GM18870 (cell line): ENCODE measurements at regions not wholly inside any gene's neighbourhood (a gene's known extent, or its start where the extent isn't known, plus 50 kb on each side); places are given as distances from the start of the nearest gene placed in this dataset.
A peak's percentile ranks its signal among the peaks of the same experiment; 100 is the strongest.
"Not testable (repeated sequence)": the region's sequence is repeated elsewhere in the genome, so short reads cannot be mapped to it uniquely, and the experiment has no call there.

Source experiments
- ATAC-seq: cut with Tn5 transposase; IDR thresholded peaks from one replicate; pipeline ENCODE4 v1.9.1; 2021; ENCODE audit warnings: moderate library complexity; ENCODE audit not compliant: unreplicated experiment

DNA sequence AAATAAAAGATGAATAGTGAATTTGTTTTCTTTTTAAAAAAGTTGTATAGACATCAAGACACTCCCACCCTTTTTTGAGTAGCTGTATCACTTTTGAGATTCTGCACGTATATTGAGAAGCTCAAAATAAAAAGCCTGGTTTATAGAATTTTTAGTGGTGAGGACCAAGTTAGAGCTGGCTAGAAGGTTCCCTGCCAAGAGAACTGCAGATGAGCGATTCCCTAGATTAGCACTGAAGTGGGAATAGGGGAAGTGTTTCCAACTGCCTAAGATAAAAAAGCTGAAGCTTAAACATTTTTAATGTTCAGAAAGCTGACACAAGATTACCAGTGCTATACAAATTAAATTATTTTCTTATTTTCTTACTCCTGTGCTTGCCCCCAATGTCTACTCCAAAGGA, 135.7 kb upstream of the TMEM229A start:
- ATAC-seq = no peak

DNA sequence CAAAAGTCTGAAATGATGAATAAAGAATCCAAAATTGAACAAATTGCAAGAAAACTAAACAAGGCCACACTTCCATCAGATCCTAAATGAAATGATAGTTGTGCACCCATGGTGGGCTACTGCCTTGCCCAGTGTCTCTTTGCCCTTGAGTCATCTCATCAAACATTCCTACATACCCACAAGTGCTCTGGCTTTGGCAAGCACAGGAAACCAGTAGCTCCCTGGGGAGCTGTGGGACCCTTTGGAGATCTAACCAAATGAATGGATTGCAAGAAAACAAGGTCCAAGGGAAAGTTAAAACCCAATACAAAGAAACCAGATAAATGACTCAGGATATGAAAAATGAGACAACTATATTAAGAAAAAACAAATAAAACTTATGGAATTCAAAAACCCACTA, 129.8 kb upstream of the TMEM229A start:
- no peak for ATAC-seq

DNA sequence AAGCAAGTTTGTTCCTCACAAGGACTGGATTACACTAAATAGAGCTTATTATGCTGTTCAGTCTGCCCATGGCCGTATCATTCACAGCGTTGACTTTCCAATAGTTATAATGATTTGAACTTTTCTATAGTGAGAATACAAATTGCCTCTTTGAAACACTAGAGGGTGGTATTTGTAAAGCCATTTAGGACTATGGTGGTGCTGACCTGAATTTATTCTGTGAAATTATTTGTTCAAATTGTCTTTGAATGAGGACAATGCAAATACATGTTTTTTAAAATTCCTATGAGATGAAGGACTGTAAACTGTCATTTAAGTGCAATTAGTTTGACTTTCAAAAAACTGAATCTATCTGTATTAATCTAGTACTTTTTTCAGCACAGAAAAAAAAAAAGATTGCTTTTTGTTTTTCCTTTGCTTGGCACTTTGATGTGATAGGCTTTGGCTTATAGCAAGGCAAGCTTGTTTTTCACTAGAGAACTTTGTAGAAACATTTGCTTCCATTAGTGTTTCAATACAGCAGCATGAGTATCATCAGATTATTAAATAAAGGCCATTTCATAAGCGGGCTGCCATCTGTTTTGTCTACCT, 122.7 kb upstream of the TMEM229A start:
- ATAC-seq = no peak

DNA sequence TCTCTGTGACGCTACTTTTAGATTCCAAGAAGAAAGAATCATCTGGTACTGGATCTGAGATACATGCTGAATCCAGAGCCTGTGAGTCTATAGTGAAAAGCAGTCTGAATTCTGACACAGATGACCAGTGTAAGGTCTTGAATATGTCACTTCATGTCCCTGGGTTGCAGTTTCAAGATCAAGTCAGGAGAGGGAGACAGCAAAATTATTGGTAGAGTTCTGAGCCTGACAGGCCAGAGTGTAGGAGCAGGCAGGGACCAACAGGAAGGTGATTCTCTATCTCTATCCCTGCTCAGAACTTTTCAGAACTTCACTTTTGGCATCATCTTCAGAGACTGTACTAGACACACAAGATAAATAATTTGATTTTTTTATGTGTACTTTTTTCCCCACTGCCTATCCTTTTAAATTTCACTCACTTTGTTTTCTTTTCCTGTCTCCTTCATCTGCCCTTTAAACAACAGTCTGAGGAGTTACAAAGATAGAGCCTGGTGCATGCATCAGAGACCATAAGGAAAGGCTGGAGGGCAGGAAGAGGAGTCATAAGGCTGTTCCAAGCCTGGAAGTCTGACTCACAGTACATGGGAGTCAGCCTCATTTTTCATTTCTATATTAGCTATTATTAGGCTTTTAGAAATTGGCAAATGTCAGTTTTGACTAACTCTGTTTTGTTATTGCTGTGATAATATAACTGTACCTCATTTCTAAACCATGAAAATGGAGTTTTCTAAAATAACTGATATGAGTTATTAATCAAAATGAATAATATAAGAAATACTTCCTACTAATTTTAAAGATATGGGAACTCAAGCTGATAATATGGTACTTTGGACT, 120.2 kb upstream of the TMEM229A start:
- ATAC-seq = peak; percentile 54

DNA sequence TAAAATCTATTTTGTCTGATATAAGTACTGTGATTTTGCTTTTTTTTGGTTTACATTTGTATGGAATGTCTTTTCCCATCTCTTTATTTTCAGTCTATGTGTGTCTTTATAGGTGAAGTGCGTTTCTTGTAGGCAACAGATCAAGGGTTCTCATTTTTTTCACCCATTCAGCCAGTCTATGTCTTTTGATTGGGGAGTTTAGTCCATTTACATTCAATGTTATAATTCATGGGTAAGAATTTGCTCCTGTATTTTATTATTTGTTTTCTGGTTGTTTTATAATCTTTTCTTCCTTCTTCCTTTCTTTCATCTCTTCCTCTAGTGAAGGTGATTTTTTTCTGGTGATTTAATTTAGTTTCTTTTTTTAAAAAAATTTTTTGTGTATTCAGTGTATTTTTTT, 104.8 kb upstream of the TMEM229A start:
- ATAC-seq = no peak

DNA sequence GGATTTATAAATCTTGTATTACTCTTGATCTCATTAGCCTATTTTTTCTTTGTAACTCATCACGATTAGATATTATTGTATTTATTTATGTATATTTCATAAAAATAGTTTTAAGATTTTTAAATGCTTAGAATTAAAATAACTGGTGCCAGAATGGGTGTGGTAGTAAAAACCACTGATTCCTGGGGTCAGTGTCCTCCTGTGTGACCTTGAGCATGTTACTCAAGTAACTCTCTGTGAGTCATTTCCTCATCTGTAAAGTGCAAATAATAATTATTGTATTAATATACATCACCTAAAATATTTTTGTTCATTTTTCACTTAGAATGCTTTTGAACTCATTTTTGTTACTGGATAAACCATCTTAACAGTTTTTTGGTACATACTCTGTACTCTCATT, 91.3 kb upstream of the TMEM229A start:
- ATAC-seq = no peak

DNA sequence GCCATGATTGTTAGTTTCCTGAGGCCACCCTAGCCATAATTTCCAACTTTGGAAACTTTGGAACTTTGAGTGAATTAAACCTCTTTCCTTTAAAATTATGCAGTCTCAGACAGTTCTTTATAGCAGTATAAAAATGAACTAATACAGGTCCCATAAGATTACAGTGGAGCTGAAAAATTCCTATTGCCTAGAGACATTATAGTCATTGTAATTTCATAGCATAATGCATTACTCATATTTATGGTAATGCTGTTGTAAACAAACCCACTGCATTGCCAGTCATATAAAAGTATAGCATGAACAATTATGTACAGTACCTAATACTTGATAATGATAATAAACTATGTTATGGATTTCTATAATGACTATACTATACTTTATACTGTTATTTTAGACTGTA, 88.0 kb upstream of the TMEM229A start:
- ATAC-seq = no peak

DNA sequence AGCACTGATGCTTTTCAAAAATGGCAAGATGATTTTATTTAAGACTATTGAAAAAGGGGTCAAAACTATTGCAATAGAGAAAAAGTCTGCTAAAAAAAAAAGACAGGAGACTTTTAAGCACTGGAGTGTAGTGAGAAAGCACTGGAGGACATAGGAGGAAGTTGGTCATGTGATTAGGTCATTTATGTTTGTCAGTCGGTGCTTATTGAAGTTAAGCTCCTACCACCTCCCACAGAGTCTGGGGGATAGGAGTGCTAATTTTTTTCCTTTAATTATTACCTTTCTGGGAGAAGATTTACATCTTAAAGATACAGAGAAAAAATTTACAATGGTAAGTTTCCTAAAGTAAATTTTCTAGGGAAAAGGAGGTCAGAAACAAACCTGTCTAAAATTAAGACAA, 80.2 kb upstream of the TMEM229A start:
- ATAC-seq = no peak

DNA sequence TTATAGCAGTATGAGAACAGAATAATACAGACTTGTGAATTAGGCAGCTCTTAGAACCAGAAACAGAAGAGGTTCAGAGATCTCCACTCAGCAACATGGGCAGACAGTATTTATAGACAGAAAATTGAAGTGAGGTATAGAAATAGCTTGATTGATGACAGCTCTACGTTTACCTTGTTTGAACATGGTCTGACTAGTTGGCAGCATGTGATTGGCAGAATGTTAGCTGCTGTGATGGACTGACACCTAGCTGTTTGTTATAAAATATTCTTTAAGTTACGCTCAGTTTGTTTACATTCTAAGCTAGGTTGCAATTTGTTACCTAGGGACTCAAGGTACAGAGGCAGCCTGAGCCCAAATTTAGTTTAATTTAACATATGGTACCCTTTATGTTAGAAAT, 73.7 kb upstream of the TMEM229A start:
- ATAC-seq = no peak

DNA sequence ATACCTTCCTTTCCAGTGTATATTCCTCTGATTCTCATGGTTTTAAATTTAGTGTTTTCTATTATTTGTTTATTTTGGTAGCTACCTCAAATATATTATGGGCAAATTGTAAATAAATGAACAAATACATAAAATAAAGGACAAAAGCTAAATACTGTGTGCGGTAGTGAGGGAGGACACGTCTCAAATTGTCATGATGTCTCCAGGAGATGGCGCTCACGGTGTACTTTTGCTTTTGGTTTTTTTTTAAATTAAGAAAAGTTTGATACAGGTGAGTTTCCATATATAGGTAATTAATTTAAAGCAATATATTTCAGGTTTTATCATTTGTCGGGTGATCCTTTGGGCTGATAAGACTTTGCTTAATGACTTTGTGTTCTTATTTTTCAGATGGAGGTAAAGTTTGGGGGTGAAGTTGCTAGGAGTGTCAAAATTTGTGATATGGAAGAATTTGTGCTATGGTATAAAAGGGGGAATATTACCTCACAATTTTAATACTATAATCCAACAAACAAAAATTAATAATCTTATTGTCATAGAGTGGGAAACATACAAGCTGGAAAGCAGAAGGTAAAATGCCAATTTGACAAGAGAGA, 68.4 kb upstream of the TMEM229A start:
- no peak for ATAC-seq

DNA sequence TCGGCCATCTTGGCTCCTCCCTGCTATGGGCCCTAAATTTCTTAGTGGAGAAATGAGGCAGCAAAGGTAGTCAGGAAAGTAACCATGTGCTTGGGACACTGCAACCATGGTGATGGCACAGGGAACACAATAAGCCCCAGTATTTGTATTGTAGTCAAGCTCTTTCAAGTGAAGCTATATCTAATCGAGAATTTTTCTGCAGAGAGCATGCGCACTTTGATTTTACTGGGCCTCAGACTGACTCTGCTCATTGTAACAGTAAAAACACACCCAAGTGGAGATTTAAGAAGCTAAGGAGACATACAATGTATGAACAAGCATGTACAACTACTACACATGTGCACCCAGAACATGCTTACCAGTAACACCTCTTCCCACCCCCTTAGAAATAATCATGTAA, 67.3 kb upstream of the TMEM229A start:
- ATAC-seq = no peak

DNA sequence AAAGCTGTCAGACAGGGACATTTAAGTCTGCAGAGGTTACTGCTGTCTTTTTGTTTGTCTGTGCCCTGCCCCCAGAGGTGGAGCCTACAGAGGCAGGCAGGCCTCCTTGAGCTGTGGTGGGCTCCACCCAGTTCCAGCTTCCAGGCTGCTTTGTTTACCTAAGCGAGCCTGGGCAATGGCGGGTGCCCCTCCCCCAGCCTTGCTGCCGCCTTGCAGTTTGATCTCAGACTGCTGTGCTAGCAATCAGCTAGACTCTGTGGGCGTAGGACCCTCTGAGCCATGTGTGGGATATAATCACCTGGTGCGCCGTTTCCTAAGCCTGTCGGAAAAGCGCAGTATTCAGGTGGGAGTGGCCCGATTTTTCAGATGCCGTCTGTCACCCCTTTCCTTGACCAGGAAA, 66.7 kb upstream of the TMEM229A start:
- not testable (repeated sequence) for ATAC-seq

DNA sequence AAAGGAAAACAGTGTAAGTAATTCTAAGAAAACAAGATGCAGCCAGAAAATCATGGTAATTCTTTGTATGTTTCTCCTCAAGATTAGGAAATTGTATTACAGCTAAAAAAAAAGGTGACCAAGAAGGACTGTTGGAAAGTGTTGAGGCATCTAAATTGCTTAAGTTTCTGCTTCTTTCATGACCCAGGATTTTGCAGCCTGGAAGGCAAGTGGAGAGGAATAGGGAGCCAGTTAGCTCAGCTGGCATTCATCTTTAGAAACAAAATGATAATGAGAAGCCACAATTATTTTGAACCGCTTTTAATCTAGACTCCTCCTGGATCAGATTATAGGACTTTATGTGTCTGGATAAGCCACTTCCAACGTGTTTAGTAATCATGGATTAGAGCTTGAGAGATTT, 56.8 kb upstream of the TMEM229A start:
- no peak for ATAC-seq

DNA sequence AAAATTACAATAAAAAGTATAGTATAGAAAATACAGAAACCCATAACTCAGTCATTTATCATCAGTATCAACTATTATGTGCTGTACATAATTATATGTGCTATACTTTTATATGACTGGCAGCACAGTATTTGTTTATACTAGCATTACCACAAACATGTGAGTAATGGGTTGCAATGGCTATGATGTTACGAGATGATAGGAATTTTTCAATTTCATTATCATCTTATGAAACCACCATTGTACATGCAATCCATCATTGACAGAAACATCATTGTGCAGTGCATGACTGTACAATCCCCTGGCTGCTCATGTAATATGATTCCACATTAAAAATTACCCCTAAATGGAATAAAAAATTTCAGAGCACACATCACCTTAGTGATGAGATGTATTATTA, 55.7 kb upstream of the TMEM229A start:
- ATAC-seq = no peak

DNA sequence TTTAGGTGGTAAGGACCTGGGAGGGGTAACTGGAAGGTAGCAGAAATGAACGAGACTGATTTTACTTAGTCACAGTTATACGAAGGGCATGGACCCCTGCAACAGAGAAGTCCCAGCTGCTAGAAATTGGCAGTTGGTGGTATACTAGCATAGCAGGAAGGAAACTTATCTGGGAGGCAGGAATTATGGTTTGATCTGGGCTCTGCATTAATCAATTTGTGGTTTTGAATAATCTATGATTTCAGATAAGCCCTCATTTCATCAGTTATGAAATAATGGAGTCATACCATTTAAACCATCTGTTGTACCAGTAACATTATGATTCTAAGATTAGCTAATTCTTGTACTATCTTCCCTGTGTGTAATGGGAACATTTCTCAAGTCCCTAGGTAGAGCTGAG, 54.0 kb upstream of the TMEM229A start:
- no peak for ATAC-seq

DNA sequence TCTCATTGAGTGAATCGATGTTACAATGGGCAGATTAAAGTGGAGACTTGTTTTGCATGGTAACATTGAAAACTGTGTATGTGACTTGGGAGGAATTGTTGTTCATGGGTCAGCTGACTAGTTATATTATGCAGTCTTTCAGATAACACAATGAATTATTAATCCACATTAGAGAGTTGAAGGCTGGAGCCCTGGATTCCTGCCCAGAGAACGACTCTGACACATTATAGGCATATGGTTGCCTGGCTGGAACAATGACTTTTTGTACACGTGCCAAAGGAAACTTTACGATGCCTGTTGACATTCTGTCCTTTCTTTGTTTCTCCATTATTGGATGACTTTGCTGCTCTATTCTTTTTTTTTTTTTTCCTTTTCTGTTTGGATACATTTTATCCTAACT, 52.3 kb upstream of the TMEM229A start:
- no peak for ATAC-seq

DNA sequence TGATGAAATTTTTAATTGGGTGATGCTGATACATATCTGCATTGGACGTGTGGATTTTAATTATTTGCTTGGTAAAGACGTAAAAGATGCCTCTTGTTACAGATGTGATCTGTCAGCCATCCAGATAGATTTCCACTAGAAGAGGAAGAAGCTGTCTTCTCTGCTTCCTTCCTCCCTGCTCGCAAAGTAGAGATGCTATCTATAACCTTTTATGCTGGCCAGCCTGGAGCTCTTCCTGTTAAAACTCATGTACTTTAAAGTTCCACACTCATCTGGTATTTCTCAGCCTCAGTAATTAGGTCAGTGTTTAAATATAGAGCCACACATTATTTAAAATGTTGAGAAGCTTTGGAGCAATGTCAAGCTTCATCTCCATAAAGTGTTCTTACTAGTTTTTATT, 51.2 kb upstream of the TMEM229A start:
- ATAC-seq = no peak
